Fibroblast of lung (primary cell): ENCODE measurements at regions not wholly inside any gene's neighbourhood (a gene's known extent, or its start where the extent isn't known, plus 50 kb on each side); places are given as distances from the start of the nearest gene placed in this dataset.

Experiments
- EZH2 ChIP-seq: IDR thresholded peaks from 2 replicates; pipeline ENCODE4 v1.5.1; 2012; ENCODE audit warnings: low read length, control low read depth, mild to moderate bottlenecking; ENCODE audit errors: missing control alignments
- TF ChIP-seq, protein P1 (sequence below), 2 donors: IDR thresholded peaks in 1 of 2; conservative IDR thresholded peaks in 1 of 2; 1 replicate in 1 of 2; 2 replicates in 1 of 2; pipeline ENCODE4 v1.5.1; 2011 to 2012; ENCODE audit warnings: low read length in 2 of 2, control low read depth in 1 of 2, inconsistent platforms in 1 of 2, low read depth in 1 of 2, mild to moderate bottlenecking in 1 of 2

DNA sequence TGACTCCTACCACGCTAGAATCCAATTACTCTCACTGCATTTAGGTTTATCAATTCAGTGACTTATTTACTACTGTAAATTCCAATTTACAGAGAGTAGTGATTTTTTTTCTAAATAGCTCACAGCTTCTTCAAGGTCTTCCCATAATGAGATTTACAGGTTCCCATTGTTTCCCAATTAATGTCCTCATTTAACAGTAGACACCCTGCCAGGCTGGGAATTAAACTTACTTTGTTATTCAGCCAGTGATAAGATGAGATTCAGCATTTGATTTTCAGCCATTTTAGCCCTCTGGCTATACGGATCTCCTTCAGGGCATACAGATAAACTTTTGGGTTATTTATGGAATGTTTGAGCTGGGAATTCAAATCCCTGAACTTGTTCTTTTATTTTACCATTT, 582.9 kb upstream of the EYS start:
- TF ChIP-seq, protein P1, sequence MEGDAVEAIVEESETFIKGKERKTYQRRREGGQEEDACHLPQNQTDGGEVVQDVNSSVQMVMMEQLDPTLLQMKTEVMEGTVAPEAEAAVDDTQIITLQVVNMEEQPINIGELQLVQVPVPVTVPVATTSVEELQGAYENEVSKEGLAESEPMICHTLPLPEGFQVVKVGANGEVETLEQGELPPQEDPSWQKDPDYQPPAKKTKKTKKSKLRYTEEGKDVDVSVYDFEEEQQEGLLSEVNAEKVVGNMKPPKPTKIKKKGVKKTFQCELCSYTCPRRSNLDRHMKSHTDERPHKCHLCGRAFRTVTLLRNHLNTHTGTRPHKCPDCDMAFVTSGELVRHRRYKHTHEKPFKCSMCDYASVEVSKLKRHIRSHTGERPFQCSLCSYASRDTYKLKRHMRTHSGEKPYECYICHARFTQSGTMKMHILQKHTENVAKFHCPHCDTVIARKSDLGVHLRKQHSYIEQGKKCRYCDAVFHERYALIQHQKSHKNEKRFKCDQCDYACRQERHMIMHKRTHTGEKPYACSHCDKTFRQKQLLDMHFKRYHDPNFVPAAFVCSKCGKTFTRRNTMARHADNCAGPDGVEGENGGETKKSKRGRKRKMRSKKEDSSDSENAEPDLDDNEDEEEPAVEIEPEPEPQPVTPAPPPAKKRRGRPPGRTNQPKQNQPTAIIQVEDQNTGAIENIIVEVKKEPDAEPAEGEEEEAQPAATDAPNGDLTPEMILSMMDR (conservative IDR thresholded peaks at IDR 0.05 in 1 of 2, IDR thresholded peaks at IDR 0.05 in 1 of 2; ENCODE audit: low read depth in 1 of 2, low read length in 2 of 2), result no peak
- TF ChIP-seq EZH2, result no peak
